ENCODE measurements at regions not wholly inside any gene's neighbourhood (a gene's known extent, or its start where the extent isn't known, plus 50 kb on each side); places are given as distances from the start of the nearest gene placed in this dataset.

DNA sequence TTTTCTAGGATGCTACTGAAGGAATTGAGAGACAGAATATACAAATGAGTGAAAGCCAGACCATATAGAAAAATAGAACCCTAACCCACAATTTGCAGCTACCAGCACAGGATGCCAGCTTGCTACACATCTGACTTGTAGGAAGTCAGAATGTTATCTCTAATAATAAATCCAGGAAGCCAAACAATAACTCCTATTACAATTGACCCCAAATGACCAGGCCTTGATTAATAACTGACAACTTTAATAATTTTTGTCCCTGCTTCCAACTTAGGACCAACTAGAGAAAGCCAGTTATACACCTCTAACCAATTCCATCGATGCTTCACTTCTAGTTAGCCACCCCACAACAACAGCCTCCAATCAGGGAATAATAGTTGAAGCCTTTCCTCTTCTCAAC lies 193.4 kb downstream of the CASP12 start:
- TF ChIP-seq, protein P1, sequence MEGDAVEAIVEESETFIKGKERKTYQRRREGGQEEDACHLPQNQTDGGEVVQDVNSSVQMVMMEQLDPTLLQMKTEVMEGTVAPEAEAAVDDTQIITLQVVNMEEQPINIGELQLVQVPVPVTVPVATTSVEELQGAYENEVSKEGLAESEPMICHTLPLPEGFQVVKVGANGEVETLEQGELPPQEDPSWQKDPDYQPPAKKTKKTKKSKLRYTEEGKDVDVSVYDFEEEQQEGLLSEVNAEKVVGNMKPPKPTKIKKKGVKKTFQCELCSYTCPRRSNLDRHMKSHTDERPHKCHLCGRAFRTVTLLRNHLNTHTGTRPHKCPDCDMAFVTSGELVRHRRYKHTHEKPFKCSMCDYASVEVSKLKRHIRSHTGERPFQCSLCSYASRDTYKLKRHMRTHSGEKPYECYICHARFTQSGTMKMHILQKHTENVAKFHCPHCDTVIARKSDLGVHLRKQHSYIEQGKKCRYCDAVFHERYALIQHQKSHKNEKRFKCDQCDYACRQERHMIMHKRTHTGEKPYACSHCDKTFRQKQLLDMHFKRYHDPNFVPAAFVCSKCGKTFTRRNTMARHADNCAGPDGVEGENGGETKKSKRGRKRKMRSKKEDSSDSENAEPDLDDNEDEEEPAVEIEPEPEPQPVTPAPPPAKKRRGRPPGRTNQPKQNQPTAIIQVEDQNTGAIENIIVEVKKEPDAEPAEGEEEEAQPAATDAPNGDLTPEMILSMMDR (optimal IDR thresholded peaks at IDR 0.05 in 1 of 3, IDR thresholded peaks at IDR 0.05 in 1 of 3, conservative IDR thresholded peaks at IDR 0.05 in 1 of 3; ENCODE audit: extremely low read depth in 1 of 3, insufficient read depth in 2 of 3, low read length in 3 of 3), result no peak
- TF ChIP-seq EZH2 (IDR thresholded peaks at IDR 0.05; ENCODE audit: low read length), result no peak
